ENCODE measurements at regions not wholly inside any gene's neighbourhood (a gene's known extent, or its start where the extent isn't known, plus 50 kb on each side); places are given as distances from the start of the nearest gene placed in this dataset.
"Not testable (repeated sequence)": the region's sequence is repeated elsewhere in the genome, so short reads cannot be mapped to it uniquely, and the experiment has no call there.

DNA sequence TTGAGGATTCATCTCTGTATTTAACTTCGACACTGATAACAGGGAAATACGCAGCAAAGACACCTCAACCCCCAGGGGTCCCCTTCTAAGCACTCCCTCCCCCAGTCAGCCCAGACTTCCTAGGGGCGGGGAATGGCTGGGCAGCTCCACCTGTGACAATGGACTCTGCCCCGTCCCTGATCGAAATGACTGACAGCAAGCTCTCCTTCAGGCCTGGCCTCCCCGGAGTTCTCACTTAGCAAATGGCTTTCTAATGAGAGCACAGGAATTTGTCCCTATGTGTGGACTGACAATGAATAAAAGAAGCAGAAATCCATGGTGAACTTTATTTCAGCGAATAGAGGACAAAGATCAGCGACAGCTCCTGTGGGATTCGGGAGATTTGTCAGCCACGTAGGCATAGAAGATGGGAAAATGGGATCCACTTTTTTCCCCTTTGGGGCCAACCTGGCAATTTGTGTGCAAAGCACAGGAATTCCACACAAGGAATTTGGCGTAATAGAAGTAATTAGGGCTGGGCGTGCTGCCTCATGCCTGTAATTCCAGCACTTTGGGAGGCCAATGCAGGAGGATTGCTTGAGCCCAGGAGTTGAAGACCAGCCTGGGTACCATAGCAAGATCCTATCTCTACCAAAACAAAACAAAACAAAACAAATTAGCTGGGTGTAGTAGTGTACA, 63.8 kb downstream of the TNFAIP2 start:
- peaks cover 3% of the 10 kb centered on the region for H3K4me1 Mint-ChIP-seq
- no peaks in the 10 kb centered on the region for H3K9me3 Mint-ChIP-seq (ENCODE audit: low read depth)
- intact Hi-C loops (cut with DNase I, micrococcal nuclease) = loop anchor here in 1 of 2 experiments (5.0 to 10.0 kb wide), 3 partner anchors 80 to 110 kb away; no protein-coding TSS in a partner anchor
- no peak overlapping the region for H3K27ac Mint-ChIP-seq
- no peak overlapping the region for H3K4me3 Mint-ChIP-seq
- CTCF ChIA-PET = interaction anchor here (0.6 to 5.1 kb wide), 6 partner anchors 11 to 82 kb away, joined by 3 to 31 read pairs (median 4); no protein-coding TSS in a partner anchor
- POLR2A ChIA-PET = no interaction called here
- H3K27me3 Mint-ChIP-seq = peaks cover 50% of the 10 kb centered on the region
- no peaks in the 10 kb centered on the region for H3K36me3 Mint-ChIP-seq (ENCODE audit: low read depth)
- DNase-seq (no peak), ATAC-seq (no peak)

DNA sequence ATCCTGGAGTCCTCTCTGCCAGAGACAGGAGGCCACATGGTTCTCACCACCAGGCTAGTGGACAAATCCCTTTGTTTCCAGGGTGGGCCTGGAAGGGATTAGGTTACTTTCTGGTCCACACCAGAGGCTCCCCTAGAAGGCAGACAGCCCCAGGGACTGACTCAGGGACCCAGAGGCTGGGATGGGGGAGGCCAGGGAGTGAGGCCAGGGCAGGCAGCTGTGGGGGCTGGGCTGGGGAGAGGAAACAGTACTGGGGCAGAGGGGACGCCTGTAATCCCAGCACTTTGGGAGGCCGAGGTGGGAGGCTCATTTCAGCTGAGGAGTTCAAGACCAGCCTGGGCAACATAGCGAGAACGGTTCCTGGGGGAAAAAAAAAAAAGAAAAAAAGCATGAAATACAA, 64.7 kb downstream of the TNFAIP2 start:
- intact Hi-C loops (cut with DNase I, micrococcal nuclease) = loop anchor here (2.0 to 10.0 kb wide), 4 partner anchors 81 to 111 kb away; no protein-coding TSS in a partner anchor
- Mint-ChIP-seq H3K27me3 (peaks cover 50% of the 10 kb centered on the region), H3K4me1 (peaks cover 3% of the 10 kb centered on the region), H3K27ac (no peak overlapping the region), H3K9me3 (ENCODE audit: low read depth) (no peaks in the 10 kb centered on the region), H3K36me3 (ENCODE audit: low read depth) (no peaks in the 10 kb centered on the region), H3K4me3 (no peak overlapping the region)
- DNase-seq (no peak), ATAC-seq (no peak)
- POLR2A ChIA-PET = no interaction called here
- CTCF ChIA-PET = interaction anchor here (1.8 kb wide), 1 partner anchor 18 kb away, joined by 5 read pairs; no protein-coding TSS in a partner anchor

- Mint-ChIP-seq H3K27me3 (peaks cover 48% of the 10 kb centered on the region), H3K9me3 (ENCODE audit: low read depth) (no peaks in the 10 kb centered on the region), H3K36me3 (ENCODE audit: low read depth) (no peaks in the 10 kb centered on the region), H3K27ac (no peak overlapping the region), H3K4me1 (peaks cover 3% of the 10 kb centered on the region), H3K4me3 (no peak overlapping the region)
- intact Hi-C loops (cut with DNase I, micrococcal nuclease) = loop anchor here (2.0 to 10.0 kb wide), 4 partner anchors 82 to 112 kb away; no protein-coding TSS in a partner anchor
- POLR2A ChIA-PET = no interaction called here
- ATAC-seq (peak; percentile 49), DNase-seq (peak; percentile 42)
- CTCF ChIA-PET = interaction anchor here (0.8 to 0.9 kb wide), 2 partner anchors 83 to 84 kb away, joined by 3 to 4 read pairs; no protein-coding TSS in a partner anchor
Measured at GRCh38 chr14:103188810-103189480, 65.7 kb downstream of the TNFAIP2 start.

- POLR2A ChIA-PET = no interaction called here
- CTCF ChIA-PET = interaction anchor here (0.9 kb wide), 1 partner anchor 84 kb away, joined by 3 read pairs; no protein-coding TSS in a partner anchor
- Mint-ChIP-seq H3K36me3 (ENCODE audit: low read depth) (no peaks in the 10 kb centered on the region), H3K27me3 (peaks cover 42% of the 10 kb centered on the region), H3K4me1 (peaks cover 3% of the 10 kb centered on the region), H3K9me3 (ENCODE audit: low read depth) (no peaks in the 10 kb centered on the region), H3K4me3 (no peak overlapping the region), H3K27ac (no peak overlapping the region)
- no peak for DNase-seq
- intact Hi-C loops (cut with DNase I, micrococcal nuclease) = loop anchor here (2.0 to 10.0 kb wide), 4 partner anchors 82 to 112 kb away; no protein-coding TSS in a partner anchor
- no peak for ATAC-seq
Measured at GRCh38 chr14:103189481-103190470, 66.5 kb downstream of the TNFAIP2 start.

DNA sequence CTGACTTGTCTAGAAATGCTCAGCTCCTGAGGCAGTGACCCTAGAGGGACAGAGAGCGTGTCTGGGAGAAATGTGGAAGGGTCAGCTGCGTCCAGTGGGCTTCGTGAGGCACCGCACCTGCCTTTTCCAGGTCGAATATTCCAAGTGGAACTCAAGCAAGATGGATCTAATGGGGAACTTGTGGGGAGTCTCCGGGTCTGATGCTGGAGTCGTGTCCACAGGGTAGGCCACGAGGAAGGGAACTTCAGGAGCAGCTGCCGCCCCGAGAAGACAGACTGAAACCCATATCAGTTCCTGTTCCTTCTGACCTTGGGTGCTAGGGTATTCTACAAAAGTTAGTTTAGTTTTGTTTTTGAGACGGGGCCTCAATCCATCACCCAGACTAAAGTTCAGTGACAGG, 67.5 kb downstream of the TNFAIP2 start:
- no peak overlapping the region for H3K4me3 Mint-ChIP-seq
- ATAC-seq (no peak), DNase-seq (no peak)
- H3K36me3 Mint-ChIP-seq (ENCODE audit: low read depth) = no peaks in the 10 kb centered on the region
- CTCF ChIA-PET = no interaction called here
- H3K27ac Mint-ChIP-seq = no peak overlapping the region
- peaks cover 3% of the 10 kb centered on the region for H3K4me1 Mint-ChIP-seq
- no peaks in the 10 kb centered on the region for H3K9me3 Mint-ChIP-seq (ENCODE audit: low read depth)
- intact Hi-C loops (cut with DNase I, micrococcal nuclease) = no loop called here
- peaks cover 41% of the 10 kb centered on the region for H3K27me3 Mint-ChIP-seq
- POLR2A ChIA-PET = no interaction called here

GRCh38 chr14:103191844-103192243, 68.6 kb downstream of the TNFAIP2 start:
- POLR2A ChIA-PET = no interaction called here
- no peak overlapping the region for H3K4me3 Mint-ChIP-seq
- CTCF ChIA-PET = no interaction called here
- H3K4me1 Mint-ChIP-seq = peaks cover 3% of the 10 kb centered on the region
- H3K36me3 Mint-ChIP-seq (ENCODE audit: low read depth) = no peaks in the 10 kb centered on the region
- no peak for ATAC-seq
- intact Hi-C loops (cut with DNase I, micrococcal nuclease) = no loop called here
- no peak overlapping the region for H3K27ac Mint-ChIP-seq
- H3K9me3 Mint-ChIP-seq (ENCODE audit: low read depth) = no peaks in the 10 kb centered on the region
- H3K27me3 Mint-ChIP-seq = peaks cover 32% of the 10 kb centered on the region
- DNase-seq = no peak

GRCh38 chr14:103192246-103192840, 69.1 kb downstream of the TNFAIP2 start:
- H3K4me3 Mint-ChIP-seq = no peak overlapping the region
- no peaks in the 10 kb centered on the region for H3K36me3 Mint-ChIP-seq (ENCODE audit: low read depth)
- H3K4me1 Mint-ChIP-seq = peaks cover 3% of the 10 kb centered on the region
- intact Hi-C loops (cut with DNase I, micrococcal nuclease) = no loop called here
- no peak for ATAC-seq
- ChIA-PET CTCF (interaction anchor here (1.8 kb wide), 1 partner anchor 8 kb away, joined by 4 read pairs; no protein-coding TSS in a partner anchor), POLR2A (no interaction called here)
- peaks cover 29% of the 10 kb centered on the region for H3K27me3 Mint-ChIP-seq
- H3K9me3 Mint-ChIP-seq (ENCODE audit: low read depth) = no peaks in the 10 kb centered on the region
- DNase-seq = no peak
- H3K27ac Mint-ChIP-seq = no peak overlapping the region

- ATAC-seq; DNase-seq; H3K36me3 Mint-ChIP-seq (ENCODE audit: low read depth): not testable (repeated sequence)
Measured at GRCh38 chr14:103192861-103193260, 69.6 kb downstream of the TNFAIP2 start.

DNA sequence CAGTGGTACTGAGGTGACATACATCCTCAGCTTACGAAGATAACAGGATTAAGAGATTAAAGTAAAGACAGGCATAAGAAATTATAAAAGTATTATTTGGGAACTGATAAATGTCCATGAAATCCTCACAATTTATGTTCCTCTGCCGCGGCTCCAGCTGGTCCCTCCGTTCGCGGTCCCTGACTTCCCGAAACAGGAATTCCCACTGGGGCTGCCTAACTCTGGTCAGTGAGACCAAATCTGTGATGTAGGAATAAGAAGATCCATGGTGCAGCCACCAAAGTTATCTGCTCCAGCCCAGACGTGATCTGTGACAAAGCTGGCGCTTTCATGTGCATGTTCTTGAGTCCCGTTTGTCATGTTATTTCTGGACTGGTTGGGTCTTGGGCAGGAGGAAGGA, 70.2 kb downstream of the TNFAIP2 start:
- H3K9me3 Mint-ChIP-seq (ENCODE audit: low read depth); H3K27ac Mint-ChIP-seq; ATAC-seq; H3K4me1 Mint-ChIP-seq; H3K4me3 Mint-ChIP-seq; POLR2A ChIA-PET; intact Hi-C loops (cut with DNase I, micrococcal nuclease); H3K36me3 Mint-ChIP-seq (ENCODE audit: low read depth); DNase-seq: not testable (repeated sequence)
- CTCF ChIA-PET = interaction anchor here (1.8 kb wide), 1 partner anchor 9 kb away, joined by 4 read pairs; no protein-coding TSS in a partner anchor
- H3K27me3 Mint-ChIP-seq = peaks cover 21% of the 10 kb centered on the region

More at GRCh38 chr14:103192861-103193260, 69.6 kb downstream of the TNFAIP2 start:
- H3K9me3 Mint-ChIP-seq (ENCODE audit: low read depth); intact Hi-C loops (cut with DNase I, micrococcal nuclease); H3K4me1 Mint-ChIP-seq; H3K4me3 Mint-ChIP-seq; POLR2A ChIA-PET; H3K27ac Mint-ChIP-seq: not testable (repeated sequence)
- CTCF ChIA-PET = interaction anchor here (1.8 kb wide), 1 partner anchor 8 kb away, joined by 4 read pairs; no protein-coding TSS in a partner anchor
- peaks cover 25% of the 10 kb centered on the region for H3K27me3 Mint-ChIP-seq

DNA sequence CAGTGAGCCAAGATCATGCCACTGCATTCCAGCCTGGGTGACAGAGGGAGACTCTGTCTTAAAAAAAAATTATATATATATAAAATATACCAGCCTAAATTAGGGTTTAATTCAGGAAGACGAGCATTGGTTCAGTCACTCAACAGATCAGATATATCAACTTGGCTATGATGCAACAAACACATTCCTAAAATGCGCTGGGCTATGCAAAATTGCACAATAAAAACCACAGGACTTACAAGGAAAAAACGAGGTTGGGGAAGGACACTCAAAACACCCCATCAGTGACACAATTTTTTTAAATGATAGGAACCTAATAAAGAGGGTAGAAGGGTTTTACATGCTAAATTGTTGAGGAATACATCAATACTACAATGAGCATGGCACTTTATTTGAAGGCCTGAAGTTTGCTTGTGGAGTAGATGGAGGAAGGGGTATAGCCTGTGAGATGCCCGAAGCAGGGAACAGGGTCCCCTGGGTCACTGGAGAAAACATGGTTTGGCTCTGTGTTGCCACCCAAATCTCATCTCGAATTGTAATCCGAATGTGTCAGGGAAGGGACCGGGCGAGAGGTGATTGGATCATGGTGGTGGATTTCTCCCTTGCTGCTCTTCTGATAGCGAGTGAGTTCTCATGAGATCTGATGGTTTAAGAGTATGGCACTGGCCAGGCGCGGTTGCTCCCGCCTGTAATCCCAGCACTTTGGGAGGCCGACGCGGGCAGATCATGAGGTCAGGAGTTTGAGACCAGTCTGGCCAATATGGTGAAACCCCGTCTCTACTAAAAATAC, 71.2 kb downstream of the TNFAIP2 start:
- no peaks in the 10 kb centered on the region for H3K4me1 Mint-ChIP-seq
- DNase-seq (no peak), ATAC-seq (no peak)
- no peaks in the 10 kb centered on the region for H3K36me3 Mint-ChIP-seq (ENCODE audit: low read depth)
- ChIA-PET POLR2A (no interaction called here), CTCF (no interaction called here)
- H3K4me3 Mint-ChIP-seq = no peak overlapping the region
- no peak overlapping the region for H3K27ac Mint-ChIP-seq
- intact Hi-C loops (cut with DNase I, micrococcal nuclease) = no loop called here
- peaks cover 19% of the 10 kb centered on the region for H3K27me3 Mint-ChIP-seq
- H3K9me3 Mint-ChIP-seq (ENCODE audit: low read depth) = no peaks in the 10 kb centered on the region
